Putamen (tissue), 1 donor: ENCODE measurements at regions not wholly inside any gene's neighbourhood (a gene's known extent, or its start where the extent isn't known, plus 50 kb on each side); places are given as distances from the start of the nearest gene placed in this dataset.
A peak's percentile ranks its signal among the peaks of the same experiment; 100 is the strongest.
"Not testable (repeated sequence)": the region's sequence is repeated elsewhere in the genome, so short reads cannot be mapped to it uniquely, and the experiment has no call there.

Source experiments
- DNase-seq: peaks from one replicate; pipeline ENCODE4 v3.0.0-alpha.2; 2016; ENCODE audit warnings: low spot score

DNA sequence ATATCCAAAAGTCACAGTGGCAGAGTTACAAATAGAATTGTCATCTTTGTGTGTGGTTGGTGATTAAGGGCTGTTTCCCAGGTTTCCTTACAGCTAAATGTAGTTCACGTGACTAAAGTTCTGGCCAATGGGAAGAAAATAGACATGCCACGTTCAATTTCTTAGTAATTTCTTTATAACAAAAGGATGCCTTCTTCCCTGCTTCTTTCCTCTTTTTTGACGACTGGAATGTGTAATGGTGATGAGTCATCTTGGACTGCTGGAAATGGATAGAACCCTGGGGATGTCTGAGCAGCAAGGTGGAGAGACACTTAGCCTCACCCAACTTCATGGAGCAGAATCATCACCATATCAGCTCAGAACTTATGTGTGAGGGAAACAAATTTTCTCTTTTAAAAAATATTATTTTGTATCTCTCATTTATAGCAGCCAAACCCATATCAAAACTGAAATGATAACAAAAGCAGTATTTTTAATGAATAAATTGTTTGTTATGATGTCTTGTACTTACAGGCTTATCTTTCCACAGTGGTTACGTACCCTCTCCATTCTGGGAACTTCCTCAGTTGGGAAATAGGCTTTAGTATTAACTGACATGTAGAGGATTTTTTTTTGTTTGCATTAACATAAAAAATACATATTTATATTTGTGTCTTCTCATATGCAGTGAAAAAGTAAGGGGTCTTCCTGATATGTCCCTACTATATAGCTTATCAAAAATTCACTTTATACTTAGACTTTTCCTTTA, 91.1 kb upstream of the CDH2 start:
- DNase-seq: no peak

DNA sequence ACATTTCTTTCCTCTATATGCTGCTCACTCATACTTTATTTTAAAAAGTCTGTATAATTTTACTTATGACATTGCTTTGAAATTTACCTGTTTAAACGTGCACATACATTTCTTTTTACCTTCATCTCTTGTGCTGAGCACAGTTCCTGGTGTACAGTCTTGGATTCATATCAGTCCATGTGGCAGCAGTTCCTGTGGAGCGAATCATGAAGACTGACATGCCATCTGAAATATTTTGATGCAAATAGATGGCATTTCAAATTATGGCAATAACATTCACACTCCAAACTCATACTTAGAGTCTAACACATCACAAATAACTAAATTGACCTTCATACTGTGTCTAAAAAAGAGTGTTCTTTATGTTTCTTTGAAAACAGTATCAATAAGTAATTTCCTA, 90.3 kb upstream of the CDH2 start:
- DNase-seq: no peak

DNA sequence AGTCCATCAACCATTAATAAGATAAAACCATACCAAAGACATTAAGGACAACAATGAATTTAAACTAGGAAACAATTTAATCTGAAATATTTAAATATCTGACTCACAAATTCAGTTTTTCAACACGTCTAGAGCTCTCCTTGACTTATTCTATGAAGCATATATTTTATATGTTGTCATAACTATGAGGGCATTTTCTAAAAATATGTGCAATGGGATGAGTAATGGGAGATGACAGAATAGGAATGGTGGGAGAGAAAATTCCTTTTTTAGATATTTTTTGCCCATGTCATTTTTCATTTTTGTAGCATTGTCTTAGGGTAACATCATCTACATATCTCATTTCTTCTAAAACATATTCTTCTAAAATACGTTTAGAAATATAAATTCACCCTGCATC, 79.2 kb upstream of the CDH2 start:
- peak; percentile 20 for DNase-seq

DNA sequence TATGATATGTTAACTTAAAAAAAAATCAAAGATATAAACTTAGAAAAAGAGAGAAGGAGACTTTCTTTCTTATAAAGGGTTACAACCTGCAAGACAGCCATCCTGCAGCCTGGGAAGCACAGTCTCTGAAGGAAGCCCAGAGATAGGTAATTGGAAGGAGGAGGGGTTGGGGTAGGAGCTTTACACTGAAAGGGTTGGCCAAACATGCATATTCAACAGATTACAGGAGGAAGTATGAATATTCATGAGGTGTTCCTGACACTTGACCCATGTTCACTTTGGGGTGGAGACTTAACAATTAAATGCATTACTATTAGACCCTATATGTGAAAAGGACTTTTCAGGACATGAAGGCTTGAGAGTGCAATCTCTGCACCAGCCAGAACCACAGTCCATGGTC, 71.7 kb upstream of the CDH2 start:
- DNase-seq: no peak

DNA sequence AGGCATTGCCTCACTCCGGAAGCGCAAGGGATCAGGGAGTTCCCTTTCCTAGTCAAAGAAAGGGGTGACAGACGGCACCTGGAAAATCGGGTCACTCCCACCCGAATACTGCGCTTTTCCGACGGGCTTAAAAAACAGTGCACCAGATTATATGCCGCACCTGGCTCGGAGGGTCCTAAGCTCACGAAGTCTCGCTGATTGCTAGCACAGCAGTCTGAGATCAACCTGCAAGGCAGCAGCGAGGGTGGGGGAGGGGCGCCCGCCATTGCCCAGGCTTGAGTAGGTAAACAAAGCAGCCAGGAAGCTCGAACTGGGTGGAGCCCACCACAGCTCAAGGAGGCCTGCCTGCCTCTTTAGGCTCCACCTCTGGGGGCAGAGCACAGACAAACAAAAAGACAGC, 63.7 kb upstream of the CDH2 start:
- not testable (repeated sequence) for DNase-seq

DNA sequence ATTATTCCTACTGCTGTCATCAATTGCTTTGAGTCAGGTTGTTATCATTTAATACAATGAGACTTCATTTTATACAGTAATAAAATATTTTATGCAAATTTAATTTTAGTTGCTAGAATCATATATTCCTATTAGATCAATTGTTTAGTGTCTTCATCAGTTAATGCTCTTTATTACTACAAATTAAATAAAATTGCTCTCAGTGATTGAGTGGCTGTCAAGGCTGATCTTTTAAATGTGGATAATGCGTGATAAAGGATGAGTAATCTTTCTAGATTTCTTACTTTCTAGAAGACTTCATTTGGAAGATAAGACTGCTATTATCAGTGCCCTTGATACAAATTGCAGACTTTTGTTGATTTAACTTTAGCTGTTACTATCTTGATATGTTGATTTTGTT, 59.6 kb upstream of the CDH2 start:
- DNase-seq: no peak
